ENCODE measurements at regions not wholly inside any gene's neighbourhood (a gene's known extent, or its start where the extent isn't known, plus 50 kb on each side); places are given as distances from the start of the nearest gene placed in this dataset.
"Not testable (repeated sequence)": the region's sequence is repeated elsewhere in the genome, so short reads cannot be mapped to it uniquely, and the experiment has no call there.

- no peaks in the 10 kb centered on the region for H3K27me3 ChIP-seq (ENCODE audit: low read depth, low read length)
- no peak overlapping the region for H2AFZ ChIP-seq (ENCODE audit: low read depth, low read length)
- TF ChIP-seq EZH2phosphoT487 (IDR thresholded peaks at IDR 0.05; ENCODE audit: low read depth) (no peak), CTCF (IDR thresholded peaks at IDR 0.05; ENCODE audit: low read depth, low read length) (no peak)
- H4K20me1 ChIP-seq (ENCODE audit: insufficient read depth, low read length), result no peaks in the 10 kb centered on the region
- no peaks in the 10 kb centered on the region for H3K36me3 ChIP-seq (replicated peaks; ENCODE audit: low read depth, low read length)
- no peak overlapping the region for H3K4me2 ChIP-seq (ENCODE audit: low read length)
- H3K9me3 ChIP-seq (ENCODE audit: insufficient read depth, low read length), result no peaks in the 10 kb centered on the region
- H3K4me1 ChIP-seq (ENCODE audit: low read length), result no peaks in the 10 kb centered on the region
- H3K9ac ChIP-seq (ENCODE audit: low read length), result no peak overlapping the region
- no peaks in the 10 kb centered on the region for H3K79me2 ChIP-seq (ENCODE audit: low read length)
- H3K27ac ChIP-seq (ENCODE audit: low read length), result no peak overlapping the region
- no peak overlapping the region for H3K4me3 ChIP-seq (ENCODE audit: low read length)
Measured at GRCh38 chr7:54946271-54946670, 72.5 kb upstream of the EGFR start.

- H3K9me3 ChIP-seq (ENCODE audit: insufficient read depth, low read length), result no peaks in the 10 kb centered on the region
Measured at GRCh38 chr7:54946764-54947163, 72.1 kb upstream of the EGFR start.

GRCh38 chr7:54947266-54947665, 71.6 kb upstream of the EGFR start:
- Histone ChIP-seq H2AFZ (ENCODE audit: low read depth, low read length) (no peak overlapping the region), H3K4me2 (ENCODE audit: low read length) (no peak overlapping the region), H3K4me1 (ENCODE audit: low read length) (no peaks in the 10 kb centered on the region), H3K9me3 (ENCODE audit: insufficient read depth, low read length) (no peaks in the 10 kb centered on the region), H3K4me3 (ENCODE audit: low read length) (no peak overlapping the region), H3K36me3 (replicated peaks; ENCODE audit: low read depth, low read length) (no peaks in the 10 kb centered on the region), H3K27ac (ENCODE audit: low read length) (no peak overlapping the region), H4K20me1 (ENCODE audit: insufficient read depth, low read length) (no peaks in the 10 kb centered on the region), H3K79me2 (ENCODE audit: low read length) (no peaks in the 10 kb centered on the region), H3K9ac (ENCODE audit: low read length) (no peak overlapping the region), H3K27me3 (ENCODE audit: low read depth, low read length) (no peaks in the 10 kb centered on the region)
- TF ChIP-seq EZH2phosphoT487 (IDR thresholded peaks at IDR 0.05; ENCODE audit: low read depth) (no peak), CTCF (IDR thresholded peaks at IDR 0.05; ENCODE audit: low read depth, low read length) (no peak)

More at GRCh38 chr7:54946764-54947163, 72.1 kb upstream of the EGFR start:
- TF ChIP-seq CTCF (IDR thresholded peaks at IDR 0.05; ENCODE audit: low read depth, low read length) (no peak), EZH2phosphoT487 (IDR thresholded peaks at IDR 0.05; ENCODE audit: low read depth) (no peak)
- H3K27me3 ChIP-seq (ENCODE audit: low read depth, low read length), result no peaks in the 10 kb centered on the region
- no peaks in the 10 kb centered on the region for H3K4me1 ChIP-seq (ENCODE audit: low read length)
- no peak overlapping the region for H3K27ac ChIP-seq (ENCODE audit: low read length)
- H3K79me2 ChIP-seq (ENCODE audit: low read length), result no peaks in the 10 kb centered on the region
- no peaks in the 10 kb centered on the region for H3K36me3 ChIP-seq (replicated peaks; ENCODE audit: low read depth, low read length)
- H2AFZ ChIP-seq (ENCODE audit: low read depth, low read length), result no peak overlapping the region
- no peak overlapping the region for H3K9ac ChIP-seq (ENCODE audit: low read length)
- no peak overlapping the region for H3K4me2 ChIP-seq (ENCODE audit: low read length)
- no peaks in the 10 kb centered on the region for H4K20me1 ChIP-seq (ENCODE audit: insufficient read depth, low read length)
- no peak overlapping the region for H3K4me3 ChIP-seq (ENCODE audit: low read length)

GRCh38 chr7:54949514-54949913, 69.3 kb upstream of the EGFR start:
- H3K27ac ChIP-seq (ENCODE audit: low read length); H3K36me3 ChIP-seq (replicated peaks; ENCODE audit: low read depth, low read length); H4K20me1 ChIP-seq (ENCODE audit: insufficient read depth, low read length); H3K9ac ChIP-seq (ENCODE audit: low read length); H3K4me3 ChIP-seq (ENCODE audit: low read length); H3K4me2 ChIP-seq (ENCODE audit: low read length); H2AFZ ChIP-seq (ENCODE audit: low read depth, low read length); H3K9me3 ChIP-seq (ENCODE audit: insufficient read depth, low read length); H3K27me3 ChIP-seq (ENCODE audit: low read depth, low read length); H3K4me1 ChIP-seq (ENCODE audit: low read length); H3K79me2 ChIP-seq (ENCODE audit: low read length): not testable (repeated sequence)

GRCh38 chr7:54955296-54955695, 63.5 kb upstream of the EGFR start:
- no peak for TF ChIP-seq CTCF (IDR thresholded peaks at IDR 0.05; ENCODE audit: low read depth, low read length)
- no peak for TF ChIP-seq EZH2phosphoT487 (IDR thresholded peaks at IDR 0.05; ENCODE audit: low read depth)

More at GRCh38 chr7:54955296-54955695, 63.5 kb upstream of the EGFR start:
- Histone ChIP-seq H4K20me1 (ENCODE audit: insufficient read depth, low read length) (no peaks in the 10 kb centered on the region), H3K4me1 (ENCODE audit: low read length) (0 out of 2 replicates have a peak, but pooled peaks cover 2% of the 10 kb centered on the region), H3K27ac (ENCODE audit: low read length) (no peak overlapping the region), H3K79me2 (ENCODE audit: low read length) (no peaks in the 10 kb centered on the region), H2AFZ (ENCODE audit: low read depth, low read length) (no peak overlapping the region), H3K36me3 (replicated peaks; ENCODE audit: low read depth, low read length) (no peaks in the 10 kb centered on the region), H3K4me3 (ENCODE audit: low read length) (no peak overlapping the region), H3K9ac (ENCODE audit: low read length) (no peak overlapping the region), H3K9me3 (ENCODE audit: insufficient read depth, low read length) (no peaks in the 10 kb centered on the region), H3K27me3 (ENCODE audit: low read depth, low read length) (no peaks in the 10 kb centered on the region), H3K4me2 (ENCODE audit: low read length) (no peak overlapping the region)
